Neutrophil (primary cell): ENCODE measurements at regions not wholly inside any gene's neighbourhood (a gene's known extent, or its start where the extent isn't known, plus 50 kb on each side); places are given as distances from the start of the nearest gene placed in this dataset.

Experiments used
- H3K27ac ChIP-seq: fragments of 200-600 bp; sonication (generic); 2 replicates; pipeline ENCODE4 v1.5.1; 2016; ENCODE audit warnings: mild to moderate bottlenecking, moderate library complexity
- H3K27me3 ChIP-seq: fragments of 200-600 bp; sonication (generic); 2 replicates; pipeline ENCODE4 v1.6.0; 2016; ENCODE audit warnings: mild to moderate bottlenecking
- H3K36me3 ChIP-seq: fragments of 200-600 bp; sonication (generic); 2 replicates; pipeline ENCODE4 v1.5.1; 2017
- H3K4me1 ChIP-seq, 2 experiments: fragments of 200-600 bp in 1 of 2; sonication (generic) in 1 of 2; 1 replicate in 1 of 2; 2 replicates in 1 of 2; pipeline versions ENCODE4 v1.5.1 to v1.6.1; 2013 to 2016; ENCODE audit warnings: low read depth in 1 of 2, low read length in 1 of 2, mild to moderate bottlenecking in 1 of 2, moderate library complexity in 1 of 2; ENCODE audit not compliant: control insufficient read depth in 1 of 2, insufficient read depth in 1 of 2
- H3K4me3 ChIP-seq, 2 experiments: fragments of 200-600 bp in 1 of 2; sonication (generic) in 1 of 2; 1 replicate in 1 of 2; 2 replicates in 1 of 2; pipeline ENCODE4 v1.5.1; 2013 to 2016; ENCODE audit warnings: low read depth in 1 of 2, low read length in 1 of 2, mild to moderate bottlenecking in 1 of 2, moderate library complexity in 1 of 2
- H3K9me3 ChIP-seq: fragments of 200-600 bp; sonication (generic); 2 replicates; pipeline ENCODE4 v1.5.1; 2016
- TF ChIP-seq, protein P1 (sequence below): fragments of 200-600 bp; sonication (generic); IDR thresholded peaks from 2 replicates; pipeline ENCODE4 v1.5.1; 2016; ENCODE audit warnings: antibody characterized with exemption

- Histone ChIP-seq H3K27ac (no peak overlapping the region), H3K4me1 (no peaks in the 10 kb centered on the region), H3K4me3 (no peak overlapping the region), H3K27me3 (no peaks in the 10 kb centered on the region), H3K9me3 (no peaks in the 10 kb centered on the region), H3K36me3 (no peaks in the 10 kb centered on the region)
- TF ChIP-seq, protein P1, sequence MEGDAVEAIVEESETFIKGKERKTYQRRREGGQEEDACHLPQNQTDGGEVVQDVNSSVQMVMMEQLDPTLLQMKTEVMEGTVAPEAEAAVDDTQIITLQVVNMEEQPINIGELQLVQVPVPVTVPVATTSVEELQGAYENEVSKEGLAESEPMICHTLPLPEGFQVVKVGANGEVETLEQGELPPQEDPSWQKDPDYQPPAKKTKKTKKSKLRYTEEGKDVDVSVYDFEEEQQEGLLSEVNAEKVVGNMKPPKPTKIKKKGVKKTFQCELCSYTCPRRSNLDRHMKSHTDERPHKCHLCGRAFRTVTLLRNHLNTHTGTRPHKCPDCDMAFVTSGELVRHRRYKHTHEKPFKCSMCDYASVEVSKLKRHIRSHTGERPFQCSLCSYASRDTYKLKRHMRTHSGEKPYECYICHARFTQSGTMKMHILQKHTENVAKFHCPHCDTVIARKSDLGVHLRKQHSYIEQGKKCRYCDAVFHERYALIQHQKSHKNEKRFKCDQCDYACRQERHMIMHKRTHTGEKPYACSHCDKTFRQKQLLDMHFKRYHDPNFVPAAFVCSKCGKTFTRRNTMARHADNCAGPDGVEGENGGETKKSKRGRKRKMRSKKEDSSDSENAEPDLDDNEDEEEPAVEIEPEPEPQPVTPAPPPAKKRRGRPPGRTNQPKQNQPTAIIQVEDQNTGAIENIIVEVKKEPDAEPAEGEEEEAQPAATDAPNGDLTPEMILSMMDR = no peak
Measured at GRCh38 chr9:31612336-31613030, 772.0 kb upstream of the ACO1 start.

DNA sequence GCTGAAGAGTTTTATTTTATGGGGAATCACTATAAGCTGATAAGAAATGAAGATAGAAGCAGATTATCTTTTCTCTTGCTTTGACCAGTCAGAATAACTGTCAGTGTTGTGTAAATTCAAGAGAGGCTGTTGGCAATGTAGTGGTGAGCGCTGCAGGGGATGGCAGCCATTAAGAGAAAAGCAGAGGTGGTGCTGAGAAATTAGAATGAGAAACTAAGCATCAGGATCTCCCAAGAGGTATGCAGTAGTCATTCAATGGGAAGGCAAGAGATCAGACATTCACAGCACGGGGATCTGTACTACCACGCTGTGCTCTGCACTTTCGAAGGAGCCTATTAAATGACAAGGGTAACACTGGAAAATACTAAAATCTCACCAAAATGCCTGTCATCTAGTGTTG is 768.5 kb upstream of the ACO1 start:
- TF ChIP-seq, protein P1 = no peak
- Histone ChIP-seq H3K4me1 (no peaks in the 10 kb centered on the region), H3K4me3 (no peak overlapping the region), H3K36me3 (no peaks in the 10 kb centered on the region), H3K9me3 (no peaks in the 10 kb centered on the region), H3K27ac (no peak overlapping the region), H3K27me3 (no peaks in the 10 kb centered on the region)

DNA sequence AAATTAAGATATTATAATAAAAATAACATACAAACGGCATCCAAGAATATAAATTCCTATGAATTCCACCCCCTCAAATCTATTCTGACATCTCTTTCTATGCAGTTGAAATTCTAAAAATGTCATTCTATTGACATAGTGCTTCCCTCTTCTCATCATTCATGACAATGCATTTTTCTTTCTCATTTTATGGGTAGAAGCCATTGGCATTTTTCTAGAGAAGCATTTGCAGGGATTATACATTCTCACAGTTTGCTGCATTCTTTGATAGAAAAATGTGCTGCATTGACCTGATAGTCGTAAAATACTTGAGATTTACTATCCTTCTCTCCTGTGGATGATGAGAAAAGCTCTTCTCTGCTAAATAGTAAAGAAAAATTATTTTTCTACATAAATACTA is 760.9 kb upstream of the ACO1 start:
- H3K4me1 ChIP-seq = no peaks in the 10 kb centered on the region

GRCh38 chr9:31629292-31629691 is 755.2 kb upstream of the ACO1 start:
- TF ChIP-seq, protein P1 = no peak
- Histone ChIP-seq H3K36me3 (no peaks in the 10 kb centered on the region), H3K4me1 (no peaks in the 10 kb centered on the region), H3K9me3 (no peaks in the 10 kb centered on the region), H3K27ac (no peak overlapping the region), H3K27me3 (no peaks in the 10 kb centered on the region), H3K4me3 (no peak overlapping the region)

More for the DNA sequence above, 760.9 kb upstream of the ACO1 start:
- TF ChIP-seq, protein P1 = no peak
- Histone ChIP-seq H3K9me3 (no peaks in the 10 kb centered on the region), H3K27me3 (no peaks in the 10 kb centered on the region), H3K4me3 (no peak overlapping the region), H3K36me3 (no peaks in the 10 kb centered on the region), H3K27ac (no peak overlapping the region)

- H3K27me3 ChIP-seq = no peaks in the 10 kb centered on the region
- H3K4me1 ChIP-seq = no peaks in the 10 kb centered on the region
- no peaks in the 10 kb centered on the region for H3K9me3 ChIP-seq
- no peak overlapping the region for H3K4me3 ChIP-seq
- no peaks in the 10 kb centered on the region for H3K36me3 ChIP-seq
- H3K27ac ChIP-seq = no peak overlapping the region
- TF ChIP-seq, protein P1 = no peak
Measured at GRCh38 chr9:31637265-31637664, 747.2 kb upstream of the ACO1 start.
